ENCODE measurements at regions not wholly inside any gene's neighbourhood (a gene's known extent, or its start where the extent isn't known, plus 50 kb on each side); places are given as distances from the start of the nearest gene placed in this dataset.

DNA sequence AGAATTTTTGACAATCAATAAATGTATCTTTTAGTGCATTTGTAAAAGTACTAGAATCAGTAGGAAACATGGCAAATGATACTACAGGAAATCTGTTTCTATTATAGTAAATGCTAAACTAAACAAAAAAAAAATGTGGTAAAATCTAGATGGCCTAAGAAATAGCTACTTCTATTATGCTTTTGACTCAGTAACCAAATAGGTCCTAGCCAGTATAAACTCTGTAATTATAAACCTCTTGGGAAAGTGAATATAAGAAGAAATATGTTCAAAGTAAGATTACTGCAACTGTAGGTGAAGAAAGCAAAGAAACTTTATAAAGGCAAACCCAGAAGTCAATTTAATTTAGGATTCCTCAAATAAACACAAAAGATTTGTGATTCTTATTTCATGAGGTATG is 581.2 kb downstream of the LRFN5 start:
- Histone ChIP-seq H2AFZ (ENCODE audit: low read depth) (no peak overlapping the region), H3K9me2 (no peaks in the 10 kb centered on the region), H3K27me3 (ENCODE audit: insufficient read depth) (no peaks in the 10 kb centered on the region), H3K79me2 (ENCODE audit: insufficient read depth) (no peaks in the 10 kb centered on the region), H3K4me1 (ENCODE audit: control insufficient read depth in 1 of 2, insufficient read depth in 2 of 2, low read depth in 1 of 2, low read length in 1 of 2) (peaks cover 0 to 3% of the 10 kb centered on the region in 2 experiments; a peak in 1 of 4 replicates), H3K4me2 (no peak overlapping the region), H4K20me1 (ENCODE audit: insufficient read depth) (no peaks in the 10 kb centered on the region), H3K27ac (ENCODE audit: low read depth in 2 of 2, low read length in 1 of 2) (no peak overlapping the region), H3K9me3 (no peaks in the 10 kb centered on the region), H3K9ac (no peak overlapping the region), H3K36me3 (replicated peaks in 1 of 2; ENCODE audit: control insufficient read depth in 1 of 2, insufficient read depth in 2 of 2, low read length in 1 of 2) (no peaks in the 10 kb centered on the region), H3K4me3 (ENCODE audit: low read depth in 2 of 2, low read length in 1 of 2) (no peak overlapping the region), H3F3A (replicated peaks; ENCODE audit: insufficient read depth) (peaks cover 3% of the 10 kb centered on the region)
- POLR2A ChIA-PET, result no interaction called here
- CTCF ChIA-PET, result no interaction called here
- TF ChIP-seq, protein P1, sequence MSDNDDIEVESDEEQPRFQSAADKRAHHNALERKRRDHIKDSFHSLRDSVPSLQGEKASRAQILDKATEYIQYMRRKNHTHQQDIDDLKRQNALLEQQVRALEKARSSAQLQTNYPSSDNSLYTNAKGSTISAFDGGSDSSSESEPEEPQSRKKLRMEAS (IDR thresholded peaks at IDR 0.05; ENCODE audit: low read depth), result no peak
- TF ChIP-seq EZH2phosphoT487 (IDR thresholded peaks at IDR 0.05; ENCODE audit: borderline replicate concordance, low read depth) (no peak), FOXJ3 (CRISPR knock-in tag; IDR thresholded peaks at IDR 0.05) (no peak), TEAD4 (IDR thresholded peaks at IDR 0.05; ENCODE audit: borderline replicate concordance, insufficient read depth) (no peak), CHD2 (IDR thresholded peaks at IDR 0.05; ENCODE audit: low read length, partially characterized antibody) (no peak), FOSL2 (IDR thresholded peaks at IDR 0.05; ENCODE audit: borderline replicate concordance, low read depth) (no peak), ELF1 (IDR thresholded peaks at IDR 0.05) (no peak), POLR2AphosphoS5 (IDR thresholded peaks at IDR 0.05; ENCODE audit: low read depth, low read length) (no peak), USF2 (IDR thresholded peaks at IDR 0.05; ENCODE audit: borderline replicate concordance, low read depth, low read length) (no peak), YY1 (IDR thresholded peaks at IDR 0.05; ENCODE audit: low read depth) (no peak), REST (IDR thresholded peaks at IDR 0.05; ENCODE audit: low read depth, low read length) (no peak), NRF1 (IDR thresholded peaks at IDR 0.05; ENCODE audit: low read depth, low read length) (no peak), RFX5 (IDR thresholded peaks at IDR 0.05; ENCODE audit: low read length) (no peak), RXRA (IDR thresholded peaks at IDR 0.05; ENCODE audit: borderline replicate concordance, low read depth) (no peak), GATA2 (CRISPR knock-in tag; IDR thresholded peaks at IDR 0.05) (no peak), SMC3 (IDR thresholded peaks at IDR 0.05; ENCODE audit: low read depth, low read length) (no peak)
- TF ChIP-seq, protein P2, sequence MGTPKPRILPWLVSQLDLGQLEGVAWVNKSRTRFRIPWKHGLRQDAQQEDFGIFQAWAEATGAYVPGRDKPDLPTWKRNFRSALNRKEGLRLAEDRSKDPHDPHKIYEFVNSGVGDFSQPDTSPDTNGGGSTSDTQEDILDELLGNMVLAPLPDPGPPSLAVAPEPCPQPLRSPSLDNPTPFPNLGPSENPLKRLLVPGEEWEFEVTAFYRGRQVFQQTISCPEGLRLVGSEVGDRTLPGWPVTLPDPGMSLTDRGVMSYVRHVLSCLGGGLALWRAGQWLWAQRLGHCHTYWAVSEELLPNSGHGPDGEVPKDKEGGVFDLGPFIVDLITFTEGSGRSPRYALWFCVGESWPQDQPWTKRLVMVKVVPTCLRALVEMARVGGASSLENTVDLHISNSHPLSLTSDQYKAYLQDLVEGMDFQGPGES (IDR thresholded peaks at IDR 0.05; ENCODE audit: low read depth, low read length), result no peak
- TF ChIP-seq, protein P3, sequence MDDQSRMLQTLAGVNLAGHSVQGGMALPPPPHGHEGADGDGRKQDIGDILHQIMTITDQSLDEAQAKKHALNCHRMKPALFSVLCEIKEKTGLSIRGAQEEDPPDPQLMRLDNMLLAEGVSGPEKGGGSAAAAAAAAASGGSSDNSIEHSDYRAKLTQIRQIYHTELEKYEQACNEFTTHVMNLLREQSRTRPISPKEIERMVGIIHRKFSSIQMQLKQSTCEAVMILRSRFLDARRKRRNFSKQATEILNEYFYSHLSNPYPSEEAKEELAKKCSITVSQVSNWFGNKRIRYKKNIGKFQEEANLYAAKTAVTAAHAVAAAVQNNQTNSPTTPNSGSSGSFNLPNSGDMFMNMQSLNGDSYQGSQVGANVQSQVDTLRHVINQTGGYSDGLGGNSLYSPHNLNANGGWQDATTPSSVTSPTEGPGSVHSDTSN (IDR thresholded peaks at IDR 0.05), result no peak
- no peak for DNase-seq

All from SK-N-SH (cell line).